ENCODE measurements at regions not wholly inside any gene's neighbourhood (a gene's known extent, or its start where the extent isn't known, plus 50 kb on each side); places are given as distances from the start of the nearest gene placed in this dataset.

GRCh38 chr12:130101370-130101769 is 60.9 kb upstream of the FZD10 start:
- intact Hi-C loops (cut with micrococcal nuclease): no loop called here
- H3K4me3 ChIP-seq: no peak overlapping the region
- H3K36me3 ChIP-seq: no peaks in the 10 kb centered on the region
- TF ChIP-seq, protein P1, sequence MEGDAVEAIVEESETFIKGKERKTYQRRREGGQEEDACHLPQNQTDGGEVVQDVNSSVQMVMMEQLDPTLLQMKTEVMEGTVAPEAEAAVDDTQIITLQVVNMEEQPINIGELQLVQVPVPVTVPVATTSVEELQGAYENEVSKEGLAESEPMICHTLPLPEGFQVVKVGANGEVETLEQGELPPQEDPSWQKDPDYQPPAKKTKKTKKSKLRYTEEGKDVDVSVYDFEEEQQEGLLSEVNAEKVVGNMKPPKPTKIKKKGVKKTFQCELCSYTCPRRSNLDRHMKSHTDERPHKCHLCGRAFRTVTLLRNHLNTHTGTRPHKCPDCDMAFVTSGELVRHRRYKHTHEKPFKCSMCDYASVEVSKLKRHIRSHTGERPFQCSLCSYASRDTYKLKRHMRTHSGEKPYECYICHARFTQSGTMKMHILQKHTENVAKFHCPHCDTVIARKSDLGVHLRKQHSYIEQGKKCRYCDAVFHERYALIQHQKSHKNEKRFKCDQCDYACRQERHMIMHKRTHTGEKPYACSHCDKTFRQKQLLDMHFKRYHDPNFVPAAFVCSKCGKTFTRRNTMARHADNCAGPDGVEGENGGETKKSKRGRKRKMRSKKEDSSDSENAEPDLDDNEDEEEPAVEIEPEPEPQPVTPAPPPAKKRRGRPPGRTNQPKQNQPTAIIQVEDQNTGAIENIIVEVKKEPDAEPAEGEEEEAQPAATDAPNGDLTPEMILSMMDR (IDR thresholded peaks at IDR 0.05; ENCODE audit: borderline replicate concordance): no peak
- H3K27ac ChIP-seq (replicated peaks): no peak overlapping the region
- no peaks in the 10 kb centered on the region for H3K9me3 ChIP-seq (replicated peaks)
- no peak for DNase-seq
- peaks cover 83% of the 10 kb centered on the region for H3K27me3 ChIP-seq (ENCODE audit: low read depth)
- H3K4me1 ChIP-seq: no peaks in the 10 kb centered on the region

DNA sequence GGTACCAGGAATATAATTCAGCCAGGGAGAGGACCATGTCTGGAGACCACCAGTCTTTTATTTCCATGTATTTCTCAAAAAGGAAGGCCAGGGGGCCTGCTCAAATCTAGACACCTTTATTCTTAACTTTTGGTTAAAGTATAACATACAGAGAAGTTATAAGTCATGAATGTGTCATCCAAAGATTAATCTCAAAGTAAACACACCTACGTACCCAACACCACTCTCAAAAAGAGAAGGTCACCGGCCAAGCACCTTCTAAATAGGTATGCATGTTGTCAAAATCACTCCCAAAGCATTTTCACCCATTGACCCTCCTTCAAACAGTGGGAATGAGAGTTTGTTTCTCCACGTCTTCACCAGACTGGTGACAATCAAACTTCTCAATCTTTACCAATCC is 60.0 kb upstream of the FZD10 start:
- intact Hi-C loops (cut with micrococcal nuclease): no loop called here
- Histone ChIP-seq H3K4me3 (no peak overlapping the region), H3K27me3 (ENCODE audit: low read depth) (peaks cover 74% of the 10 kb centered on the region)

DNA sequence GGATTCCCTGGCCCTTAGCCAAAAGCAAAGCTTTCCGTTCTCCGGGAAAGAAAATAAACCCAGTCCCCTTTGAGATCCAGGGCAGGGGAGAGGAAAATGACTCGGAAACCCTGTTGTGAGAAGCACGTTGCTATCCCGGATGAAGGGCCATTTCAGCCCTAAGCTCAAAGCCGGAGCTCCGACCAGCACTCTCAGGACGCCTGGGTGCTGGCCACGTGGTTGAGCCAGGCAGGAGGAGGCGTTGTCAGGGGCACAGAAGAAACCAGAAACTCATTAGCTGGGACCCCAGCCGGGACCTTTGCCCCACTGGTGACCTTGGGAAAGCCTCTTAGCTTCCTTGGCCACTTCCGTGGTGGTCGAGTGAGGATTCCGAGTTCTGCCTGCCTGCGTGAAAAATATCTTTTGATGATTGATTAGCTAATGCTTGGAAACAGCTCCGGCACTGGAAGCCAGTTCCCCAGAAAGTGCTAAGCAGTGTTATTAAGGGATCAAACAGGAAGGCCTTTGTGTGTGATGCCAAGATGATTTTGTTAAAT is 57.6 kb upstream of the FZD10 start:
- no peak overlapping the region for H3K4me3 ChIP-seq
- peaks cover 8% of the 10 kb centered on the region for H3K9me3 ChIP-seq (replicated peaks)
- H3K4me1 ChIP-seq: no peaks in the 10 kb centered on the region
- no peak overlapping the region for H3K27ac ChIP-seq (replicated peaks)
- no peak for DNase-seq
- H3K36me3 ChIP-seq: no peaks in the 10 kb centered on the region
- TF ChIP-seq, protein P1 (IDR thresholded peaks at IDR 0.05; ENCODE audit: borderline replicate concordance): no peak
- intact Hi-C loops (cut with micrococcal nuclease): no loop called here
- peaks cover 52% of the 10 kb centered on the region for H3K27me3 ChIP-seq (ENCODE audit: low read depth)

More for the DNA sequence above, 60.0 kb upstream of the FZD10 start:
- TF ChIP-seq, protein P1 (IDR thresholded peaks at IDR 0.05; ENCODE audit: borderline replicate concordance): no peak
- no peak for DNase-seq
- H3K36me3 ChIP-seq: no peaks in the 10 kb centered on the region
- H3K27ac ChIP-seq (replicated peaks): no peak overlapping the region
- H3K4me1 ChIP-seq: no peaks in the 10 kb centered on the region
- no peaks in the 10 kb centered on the region for H3K9me3 ChIP-seq (replicated peaks)

GRCh38 chr12:130109062-130109945 is 53.0 kb upstream of the FZD10 start:
- Histone ChIP-seq H3K27ac (replicated peaks) (no peak overlapping the region), H3K4me1 (no peaks in the 10 kb centered on the region), H3K27me3 (ENCODE audit: low read depth) (peaks cover 60% of the 10 kb centered on the region), H3K36me3 (no peaks in the 10 kb centered on the region), H3K9me3 (replicated peaks) (peaks cover 8% of the 10 kb centered on the region), H3K4me3 (no peak overlapping the region)
- TF ChIP-seq, protein P1 (IDR thresholded peaks at IDR 0.05; ENCODE audit: borderline replicate concordance): no peak
- intact Hi-C loops (cut with micrococcal nuclease): no loop called here
- no peak for DNase-seq

DNA sequence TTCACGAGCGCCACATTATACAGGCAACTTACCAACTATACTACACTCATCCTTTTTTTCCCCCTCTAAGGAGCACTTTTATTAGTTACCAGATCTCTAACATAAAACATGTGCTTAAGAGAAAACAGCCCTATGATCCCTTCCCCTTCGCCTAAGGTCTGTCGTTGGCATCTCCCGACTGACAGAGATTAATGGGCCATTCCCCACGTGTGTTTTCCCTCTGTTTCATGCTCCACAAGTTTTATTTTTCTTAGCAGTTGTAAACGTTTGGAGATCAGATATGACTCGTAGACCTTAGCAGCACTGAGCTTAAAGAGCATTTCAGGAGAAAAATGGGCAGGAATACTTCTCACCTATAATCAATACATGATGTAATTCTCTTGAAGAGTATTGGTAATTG is 51.4 kb upstream of the FZD10 start:
- intact Hi-C loops (cut with micrococcal nuclease): no loop called here
- H3K4me1 ChIP-seq: no peaks in the 10 kb centered on the region

More for the DNA sequence above, 51.4 kb upstream of the FZD10 start:
- H3K27ac ChIP-seq (replicated peaks): no peak overlapping the region
- no peaks in the 10 kb centered on the region for H3K36me3 ChIP-seq
- TF ChIP-seq, protein P1 (IDR thresholded peaks at IDR 0.05; ENCODE audit: borderline replicate concordance): no peak
- no peak for DNase-seq
- H3K9me3 ChIP-seq (replicated peaks): peaks cover 8% of the 10 kb centered on the region
- peaks cover 55% of the 10 kb centered on the region for H3K27me3 ChIP-seq (ENCODE audit: low read depth)
- H3K4me3 ChIP-seq: no peak overlapping the region
